HepG2 (cell line): ENCODE measurements at regions not wholly inside any gene's neighbourhood (a gene's known extent, or its start where the extent isn't known, plus 50 kb on each side); places are given as distances from the start of the nearest gene placed in this dataset.

ENCODE experiments used
- ATAC-seq: fragments of 200-7000 bp; cut with Tn5 transposase; 3 replicates; pipeline ENCODE4 v1.9.1; 2020; ENCODE audit warnings: mild to moderate bottlenecking, moderate library complexity
- BruUV-seq: library from RNA; stranded (reverse); fragments of 400-500 nt; replicated peaks from 2 replicates; lab custom pipeline; 2021; lab: Mats Ljungman, UMichigan
- CTCF ChIA-PET: fragments of 300-600 bp; formaldehyde crosslinking; extraction: SDS; loops from one replicate; lab custom pipeline; 2021; ENCODE audit warnings: low total read pairs, inconsistent platforms, low intra/inter-chr PET ratio; lab: Yijun Ruan, JAX
- POLR2A ChIA-PET: fragments of 350-600 bp; sonication (Branson Sonifier 250); formaldehyde crosslinking; loops from one replicate; lab custom pipeline; 2020; ENCODE audit warnings: antibody characterized with exemption, inconsistent platforms; lab: Yijun Ruan, JAX
- DNase-seq: peaks from one replicate; pipeline ENCODE4 v3.0.0-alpha.2; 2015; ENCODE audit warnings: low spot score
- FAIRE-seq: peaks from 3 replicates; lab custom pipeline; 2011; peaks lifted over from hg19 to GRCh38; lab: Jason Lieb, UNC
- H2AFZ ChIP-seq: one replicate; pipeline ENCODE4 v1.6.1; 2011; ENCODE audit warnings: low read length, inconsistent platforms
- H3K27ac ChIP-seq: fragments of 300-600 bp; 3 replicates; pipeline ENCODE4 v1.8.0; 2011; ENCODE audit warnings: mixed run types, mild to moderate bottlenecking, mixed read lengths, low read length, inconsistent platforms; ENCODE audit not compliant: insufficient read depth; ENCODE audit errors: extremely low read length
- H3K27me3 ChIP-seq, 2 experiments: fragments of 200-600 bp in 1 of 2; 2 replicates in 1 of 2; 3 replicates in 1 of 2; pipeline versions ENCODE4 v1.6.0 to v1.8.0; 2011; ENCODE audit warnings: low read length in 2 of 2, mild to moderate bottlenecking in 2 of 2, moderate library complexity in 2 of 2, inconsistent platforms in 1 of 2; ENCODE audit not compliant: insufficient read depth in 2 of 2, control insufficient read depth in 1 of 2
- H3K36me3 ChIP-seq, 2 experiments: fragments of 200-600 bp in 1 of 2; replicated peaks in 1 of 2; 2 replicates in 1 of 2; 3 replicates in 1 of 2; pipeline versions ENCODE4 v1.5.1 to v1.8.0; 2011; ENCODE audit warnings: low read length in 2 of 2, inconsistent platforms in 1 of 2; ENCODE audit not compliant: insufficient read depth in 2 of 2, control insufficient read depth in 1 of 2
- H3K4me1 ChIP-seq: 2 replicates; pipeline ENCODE4 v1.5.1; 2012; ENCODE audit warnings: low read length, inconsistent platforms; ENCODE audit not compliant: insufficient read depth
- H3K4me2 ChIP-seq: 2 replicates; pipeline ENCODE4 v1.6.0; 2011; ENCODE audit warnings: low read depth, low read length, inconsistent platforms
- H3K4me3 ChIP-seq, 3 experiments: fragments of 200-600 bp in 1 of 3; sonication (generic), shearing (Covaris generic) in 1 of 3; replicated peaks in 1 of 3; 2 replicates each; pipeline ENCODE4 v1.5.1; 2011 to 2016; ENCODE audit warnings: low read length in 3 of 3, inconsistent platforms in 2 of 3, low read depth in 2 of 3, mild to moderate bottlenecking in 2 of 3, control low read depth in 1 of 3, mixed read lengths in 1 of 3; ENCODE audit not compliant: insufficient read depth in 1 of 3
- H3K79me2 ChIP-seq: one replicate; pipeline ENCODE4 v1.6.1; 2011; ENCODE audit warnings: low read length, inconsistent platforms; ENCODE audit not compliant: insufficient read depth
- H3K9ac ChIP-seq: 2 replicates; pipeline ENCODE4 v1.6.0; 2011; ENCODE audit warnings: mild to moderate bottlenecking, low read depth, low read length, inconsistent platforms; ENCODE audit not compliant: insufficient read depth
- H3K9me3 ChIP-seq: 2 replicates; pipeline ENCODE4 v1.5.1; 2012; ENCODE audit warnings: mild to moderate bottlenecking, low read length
- H4K20me1 ChIP-seq: 2 replicates; pipeline ENCODE4 v1.6.0; 2011; ENCODE audit warnings: inconsistent platforms, mild to moderate bottlenecking, low read length, moderate library complexity; ENCODE audit not compliant: insufficient read depth
- CEBPB ChIP-seq: IDR thresholded peaks from 2 replicates; pipeline ENCODE4 v1.6.1; 2011; ENCODE audit warnings: low read depth, low read length, improper control_type of control experiment, borderline replicate concordance
- ELF3 ChIP-seq: IDR thresholded peaks from 2 replicates; pipeline ENCODE4 v1.6.1; 2016; ENCODE audit warnings: missing genetic modification reagents, missing compliant biosample characterization
- JUNB ChIP-seq: sonication (generic); formaldehyde crosslinking; IDR thresholded peaks from 2 replicates; pipeline ENCODE4 v1.8.0; 2022; ENCODE audit warnings: missing genetic modification reagents, mild to moderate bottlenecking, borderline replicate concordance
- NFKBIZ ChIP-seq: IDR thresholded peaks from 2 replicates; pipeline ENCODE4 v1.6.1; 2018; ENCODE audit warnings: missing genetic modification reagents, missing compliant biosample characterization
- NR2C2 ChIP-seq: sonication (generic); formaldehyde crosslinking; IDR thresholded peaks from 2 replicates; pipeline ENCODE4 v1.4.0; 2020; ENCODE audit warnings: missing genetic modification reagents, mild to moderate bottlenecking, moderate library complexity, borderline replicate concordance
- SNAI1 ChIP-seq: sonication (generic); formaldehyde crosslinking; IDR thresholded peaks from 2 replicates; pipeline ENCODE4 v1.5.0; 2020; ENCODE audit warnings: mild to moderate bottlenecking, missing genetic modification reagents, borderline replicate concordance
- TSC22D2 ChIP-seq: sonication (generic); formaldehyde crosslinking; IDR thresholded peaks from 2 replicates; pipeline ENCODE4 v1.5.1; 2020; ENCODE audit warnings: missing genetic modification reagents, mild to moderate bottlenecking, borderline replicate concordance
- ZNF329 ChIP-seq: sonication (generic); formaldehyde crosslinking; IDR thresholded peaks from 2 replicates; pipeline ENCODE4 v1.9.0; 2021; ENCODE audit warnings: low read depth, mild to moderate bottlenecking, missing genetic modification reagents
- ZNF572 ChIP-seq: sonication (generic); formaldehyde crosslinking; IDR thresholded peaks from 2 replicates; pipeline ENCODE4 v1.5.1; 2020; ENCODE audit warnings: mild to moderate bottlenecking, missing genetic modification reagents
- ZNF720 ChIP-seq: sonication (generic); formaldehyde crosslinking; IDR thresholded peaks from 2 replicates; pipeline ENCODE4 v1.4.0; 2020; ENCODE audit warnings: missing genetic modification reagents
- WGBS: methylation state at CpG from one replicate; pipeline ENCODE4 v1.1.6; 2017; ENCODE audit warnings: low lambda C conversion rate; 5-methylcytosine and 5-hydroxymethylcytosine counted together
- in situ Hi-C: cut with HindIII; loops from 2 replicates; pipeline ENCODE4 v1.10.0; 2017; ENCODE audit warnings: low pct_unique_long_range_greater_than_20kb; ENCODE audit not compliant: extremely low pct_ligation_motif_present
- intact Hi-C: fragments of 100-400 bp; cut with micrococcal nuclease; formaldehyde crosslinking; loops from one replicate; pipeline ENCODE4 v1.10.0; 2022; ENCODE audit not compliant: unreplicated experiment
- TF ChIP-seq, protein P1 (sequence below), 2 experiments: IDR thresholded peaks; 2 replicates each; pipeline ENCODE4 v1.6.1; 2011 to 2012; ENCODE audit warnings: low read length in 2 of 2, borderline replicate concordance in 1 of 2, low read depth in 1 of 2, mild to moderate bottlenecking in 1 of 2, moderate library complexity in 1 of 2

- Histone ChIP-seq H3K4me3 (no peak overlapping the region), H3K4me1 (no peaks in the 10 kb centered on the region), H3K36me3 (no peaks in the 10 kb centered on the region), H3K9me3 (no peaks in the 10 kb centered on the region), H3K4me2 (no peak overlapping the region), H3K27ac (no peak overlapping the region), H3K27me3 (no peaks in the 10 kb centered on the region), H4K20me1 (no peaks in the 10 kb centered on the region), H3K79me2 (no peaks in the 10 kb centered on the region), H3K9ac (no peak overlapping the region), H2AFZ (no peak overlapping the region)
- WGBS: 47% methylated on average over 6 of the region's 6 CpGs
- ATAC-seq (no peak), DNase-seq (no peak), FAIRE-seq (no peak)
- TF ChIP-seq ZNF572 (no peak), CEBPB (no peak), TSC22D2 (no peak), ZNF329 (CRISPR knock-in tag) (no peak), SNAI1 (CRISPR knock-in tag) (no peak), ELF3 (no peak), NFKBIZ (no peak), NR2C2 (CRISPR knock-in tag) (no peak), JUNB (CRISPR knock-in tag) (no peak), ZNF720 (CRISPR knock-in tag) (no peak)
- TF ChIP-seq, protein P1, sequence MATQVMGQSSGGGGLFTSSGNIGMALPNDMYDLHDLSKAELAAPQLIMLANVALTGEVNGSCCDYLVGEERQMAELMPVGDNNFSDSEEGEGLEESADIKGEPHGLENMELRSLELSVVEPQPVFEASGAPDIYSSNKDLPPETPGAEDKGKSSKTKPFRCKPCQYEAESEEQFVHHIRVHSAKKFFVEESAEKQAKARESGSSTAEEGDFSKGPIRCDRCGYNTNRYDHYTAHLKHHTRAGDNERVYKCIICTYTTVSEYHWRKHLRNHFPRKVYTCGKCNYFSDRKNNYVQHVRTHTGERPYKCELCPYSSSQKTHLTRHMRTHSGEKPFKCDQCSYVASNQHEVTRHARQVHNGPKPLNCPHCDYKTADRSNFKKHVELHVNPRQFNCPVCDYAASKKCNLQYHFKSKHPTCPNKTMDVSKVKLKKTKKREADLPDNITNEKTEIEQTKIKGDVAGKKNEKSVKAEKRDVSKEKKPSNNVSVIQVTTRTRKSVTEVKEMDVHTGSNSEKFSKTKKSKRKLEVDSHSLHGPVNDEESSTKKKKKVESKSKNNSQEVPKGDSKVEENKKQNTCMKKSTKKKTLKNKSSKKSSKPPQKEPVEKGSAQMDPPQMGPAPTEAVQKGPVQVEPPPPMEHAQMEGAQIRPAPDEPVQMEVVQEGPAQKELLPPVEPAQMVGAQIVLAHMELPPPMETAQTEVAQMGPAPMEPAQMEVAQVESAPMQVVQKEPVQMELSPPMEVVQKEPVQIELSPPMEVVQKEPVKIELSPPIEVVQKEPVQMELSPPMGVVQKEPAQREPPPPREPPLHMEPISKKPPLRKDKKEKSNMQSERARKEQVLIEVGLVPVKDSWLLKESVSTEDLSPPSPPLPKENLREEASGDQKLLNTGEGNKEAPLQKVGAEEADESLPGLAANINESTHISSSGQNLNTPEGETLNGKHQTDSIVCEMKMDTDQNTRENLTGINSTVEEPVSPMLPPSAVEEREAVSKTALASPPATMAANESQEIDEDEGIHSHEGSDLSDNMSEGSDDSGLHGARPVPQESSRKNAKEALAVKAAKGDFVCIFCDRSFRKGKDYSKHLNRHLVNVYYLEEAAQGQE (IDR thresholded peaks at IDR 0.05; ENCODE audit: borderline replicate concordance in 1 of 2, low read depth in 1 of 2, low read length in 2 of 2): no peak
- no TSS peak for BruUV-seq
- in situ Hi-C loops: no loop called here
- ChIA-PET POLR2A (no interaction called here), CTCF (no interaction called here)
- intact Hi-C loops: no loop called here
These were observed 256.6 kb downstream of the CNTN3 start for GRCh38 chr3:74357881-74358280.
